ENCODE measurements at regions not wholly inside any gene's neighbourhood (a gene's known extent, or its start where the extent isn't known, plus 50 kb on each side); places are given as distances from the start of the nearest gene placed in this dataset.

DNA sequence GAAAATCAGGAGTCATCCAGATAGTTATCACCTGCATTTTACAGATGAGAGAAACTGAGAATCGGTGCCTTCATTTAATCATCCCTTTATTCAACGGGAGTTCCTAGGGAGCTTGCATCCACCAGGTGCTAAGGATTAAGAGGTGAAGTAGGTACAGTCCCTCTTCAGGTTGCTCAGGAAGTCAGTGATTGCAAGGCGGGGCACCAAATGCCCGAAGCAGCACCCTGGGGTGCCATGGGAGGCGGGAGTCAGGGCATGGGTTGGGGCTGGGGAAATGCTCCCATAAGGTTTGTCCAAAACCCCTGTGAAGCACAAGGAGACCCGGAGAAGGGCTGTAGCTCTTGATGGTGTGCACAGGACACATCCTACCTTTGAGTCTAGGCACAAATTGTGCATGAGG lies 98.8 kb upstream of the KLF4 start:
- Histone ChIP-seq H3K4me3 (no peak overlapping the region), H3K27ac (peak overlapping the region; percentile 81 to 86 (median 82)), H3K4me1 (peaks cover 5 to 38% (median 23%) of the 10 kb centered on the region in 4 donors), H3K36me3 (no peaks in the 10 kb centered on the region), H3K9me3 (no peaks in the 10 kb centered on the region), H3K27me3 (no peaks in the 10 kb centered on the region)
- in situ Hi-C loops (cut with MboI; ENCODE audit: low pct_ligation_motif_present in 1 of 4, low pct_unique_long_range_greater_than_20kb in 1 of 4, low sequenced_read_pairs in 3 of 4) (no loop called here), intact Hi-C loops (cut with DNase I; ENCODE audit: low total_unique reads) (loop anchor here (1.0 kb wide), 1 partner anchor 32 kb away; no protein-coding TSS in a partner anchor)
- peak; percentile 38 for DNase-seq
- WGBS, 2 donors (ENCODE audit: low coverage in 1 of 2), result 77% methylated on average over 6 of the region's 6 CpGs; no CpG with 5 or more reads in 1 of the 2 donors
- TF ChIP-seq POLR2AphosphoS5 (IDR thresholded peaks at IDR 0.05) (no peak), EP300 (IDR thresholded peaks at IDR 0.05; ENCODE audit: low read depth) (no peak), POLR2A (IDR thresholded peaks at IDR 0.05) (no peak)
- TF ChIP-seq, protein P1, sequence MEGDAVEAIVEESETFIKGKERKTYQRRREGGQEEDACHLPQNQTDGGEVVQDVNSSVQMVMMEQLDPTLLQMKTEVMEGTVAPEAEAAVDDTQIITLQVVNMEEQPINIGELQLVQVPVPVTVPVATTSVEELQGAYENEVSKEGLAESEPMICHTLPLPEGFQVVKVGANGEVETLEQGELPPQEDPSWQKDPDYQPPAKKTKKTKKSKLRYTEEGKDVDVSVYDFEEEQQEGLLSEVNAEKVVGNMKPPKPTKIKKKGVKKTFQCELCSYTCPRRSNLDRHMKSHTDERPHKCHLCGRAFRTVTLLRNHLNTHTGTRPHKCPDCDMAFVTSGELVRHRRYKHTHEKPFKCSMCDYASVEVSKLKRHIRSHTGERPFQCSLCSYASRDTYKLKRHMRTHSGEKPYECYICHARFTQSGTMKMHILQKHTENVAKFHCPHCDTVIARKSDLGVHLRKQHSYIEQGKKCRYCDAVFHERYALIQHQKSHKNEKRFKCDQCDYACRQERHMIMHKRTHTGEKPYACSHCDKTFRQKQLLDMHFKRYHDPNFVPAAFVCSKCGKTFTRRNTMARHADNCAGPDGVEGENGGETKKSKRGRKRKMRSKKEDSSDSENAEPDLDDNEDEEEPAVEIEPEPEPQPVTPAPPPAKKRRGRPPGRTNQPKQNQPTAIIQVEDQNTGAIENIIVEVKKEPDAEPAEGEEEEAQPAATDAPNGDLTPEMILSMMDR (IDR thresholded peaks at IDR 0.05), result no peak

DNA sequence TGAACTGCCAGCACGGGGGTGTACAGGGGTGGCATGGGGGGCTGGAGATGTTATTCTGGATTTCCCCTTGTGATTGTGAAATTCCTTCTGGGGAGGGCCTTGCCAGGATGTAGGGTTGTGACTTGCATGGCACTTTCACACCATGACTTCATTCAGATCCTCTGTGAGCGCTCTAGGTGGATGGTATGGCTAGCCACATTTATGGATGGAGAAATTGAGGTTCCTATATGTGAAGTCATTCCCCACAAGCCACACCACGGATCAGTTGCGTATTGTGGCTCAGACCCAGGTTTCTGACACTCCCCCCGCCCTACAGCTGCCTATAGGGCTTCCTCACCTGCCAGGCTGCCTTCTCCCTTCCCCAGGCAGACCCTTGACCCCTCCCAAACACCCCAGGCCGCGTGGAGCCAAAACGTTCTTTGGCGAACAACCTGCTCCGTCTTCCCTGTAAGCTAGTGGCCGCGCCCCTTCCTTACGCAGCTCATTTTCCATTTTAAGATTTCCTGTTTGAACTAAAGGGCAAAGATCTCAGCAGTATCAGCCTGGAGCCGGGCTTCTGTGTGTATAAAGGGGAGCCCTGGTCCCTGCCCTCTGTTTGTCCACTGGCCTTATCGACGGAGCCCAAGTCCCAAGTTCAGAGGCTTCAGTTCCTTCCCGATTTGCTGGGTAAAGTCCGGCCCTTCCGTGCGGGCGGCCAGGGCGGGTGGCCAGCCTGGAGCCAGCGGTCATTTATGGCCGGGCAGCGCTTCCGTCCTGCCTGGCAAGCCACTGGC lies 97.8 kb upstream of the KLF4 start:
- peak overlapping the region; percentile 81 to 86 (median 82) for H3K27ac ChIP-seq
- intact Hi-C loops (cut with DNase I; ENCODE audit: low total_unique reads), result no loop called here
- WGBS, 2 donors (ENCODE audit: low coverage in 1 of 2), result 37 to 38% methylated on average over 5 to 26 of the region's 26 CpGs
- H3K4me3 ChIP-seq, result peak overlapping the region in 3 of 4 donors; percentile 8 to 40 (median 8)
- TF ChIP-seq EP300 (IDR thresholded peaks at IDR 0.05; ENCODE audit: low read depth) (peak; percentile 59), POLR2A (IDR thresholded peaks at IDR 0.05) (peak; percentile 65), POLR2AphosphoS5 (IDR thresholded peaks at IDR 0.05) (peak; percentile 29 to 81 (median 67))
- TF ChIP-seq, protein P1 (IDR thresholded peaks at IDR 0.05), result no peak
- H3K36me3 ChIP-seq, result no peaks in the 10 kb centered on the region
- in situ Hi-C loops (cut with MboI; ENCODE audit: low pct_ligation_motif_present in 1 of 4, low pct_unique_long_range_greater_than_20kb in 1 of 4, low sequenced_read_pairs in 3 of 4), result no loop called here
- H3K27me3 ChIP-seq, result no peaks in the 10 kb centered on the region
- H3K9me3 ChIP-seq, result no peaks in the 10 kb centered on the region
- peaks cover 5 to 28% (median 20%) of the 10 kb centered on the region in 4 donors for H3K4me1 ChIP-seq
- DNase-seq, result peak; percentile 88

GRCh38 chr9:107586493-107586892 lies 96.9 kb upstream of the KLF4 start:
- Histone ChIP-seq H3K36me3 (no peaks in the 10 kb centered on the region), H3K4me1 (peaks cover 5 to 27% (median 20%) of the 10 kb centered on the region in 4 donors), H3K27ac (peak overlapping the region; percentile 81 to 86 (median 82)), H3K27me3 (no peaks in the 10 kb centered on the region), H3K9me3 (no peaks in the 10 kb centered on the region), H3K4me3 (no peak overlapping the region)
- no peak for DNase-seq
- intact Hi-C loops (cut with DNase I; ENCODE audit: low total_unique reads) (no loop called here), in situ Hi-C loops (cut with MboI; ENCODE audit: low pct_ligation_motif_present in 1 of 4, low pct_unique_long_range_greater_than_20kb in 1 of 4, low sequenced_read_pairs in 3 of 4) (no loop called here)
- TF ChIP-seq EP300 (IDR thresholded peaks at IDR 0.05; ENCODE audit: low read depth) (no peak), POLR2AphosphoS5 (IDR thresholded peaks at IDR 0.05) (no peak), POLR2A (IDR thresholded peaks at IDR 0.05) (no peak)
- TF ChIP-seq, protein P1 (IDR thresholded peaks at IDR 0.05), result no peak
- 91 to 100% methylated on average over 1 to 3 of the region's 3 CpGs for WGBS, 2 donors (ENCODE audit: low coverage in 1 of 2)

- Histone ChIP-seq H3K27ac (no peak overlapping the region), H3K36me3 (no peaks in the 10 kb centered on the region), H3K27me3 (no peaks in the 10 kb centered on the region), H3K4me1 (peaks cover 5 to 27% (median 20%) of the 10 kb centered on the region in 4 donors), H3K9me3 (no peaks in the 10 kb centered on the region), H3K4me3 (no peak overlapping the region)
- TF ChIP-seq, protein P1 (IDR thresholded peaks at IDR 0.05), result no peak
- TF ChIP-seq POLR2AphosphoS5 (IDR thresholded peaks at IDR 0.05), result no peak
- TF ChIP-seq EP300 (IDR thresholded peaks at IDR 0.05; ENCODE audit: low read depth), result no peak
- TF ChIP-seq POLR2A (IDR thresholded peaks at IDR 0.05), result no peak
- intact Hi-C loops (cut with DNase I; ENCODE audit: low total_unique reads) (no loop called here), in situ Hi-C loops (cut with MboI; ENCODE audit: low pct_ligation_motif_present in 1 of 4, low pct_unique_long_range_greater_than_20kb in 1 of 4, low sequenced_read_pairs in 3 of 4) (no loop called here)
- WGBS, 2 donors (ENCODE audit: low coverage in 1 of 2), result 71 to 76% methylated on average over 1 to 3 of the region's 3 CpGs
- DNase-seq, result no peak
Measured at GRCh38 chr9:107585465-107585864, 95.9 kb upstream of the KLF4 start.

All from transverse colon (tissue), 4 donors.